Nucleus accumbens (tissue), 56 donors: ENCODE measurements at regions not wholly inside any gene's neighbourhood (a gene's known extent, or its start where the extent isn't known, plus 50 kb on each side); places are given as distances from the start of the nearest gene placed in this dataset.

ENCODE experiments used
- DNase-seq, 56 donors: peaks; one replicate each; lab custom pipeline; 2025; lab: John Stamatoyannopoulos, UW

- no peak for DNase-seq
These were observed 578.8 kb upstream of the PFKP start for GRCh38 chr10:2488446-2489005.

GRCh38 chr10:2487921-2488320 is 579.4 kb upstream of the PFKP start:
- no peak for DNase-seq

GRCh38 chr10:2478656-2479055 is 588.7 kb upstream of the PFKP start:
- no peak for DNase-seq

- no peak for DNase-seq
These were observed 590.4 kb upstream of the PFKP start for GRCh38 chr10:2476812-2477553.

- DNase-seq = peak in 3 of 56 donors; percentile 5 to 6 (median 6)
These were observed 591.0 kb upstream of the PFKP start for GRCh38 chr10:2476218-2476811.

GRCh38 chr10:2475711-2476217 is 591.6 kb upstream of the PFKP start:
- DNase-seq = no peak

- no peak for DNase-seq
These were observed 595.5 kb upstream of the PFKP start for GRCh38 chr10:2471811-2472210.

- DNase-seq = no peak
These were observed 597.5 kb upstream of the PFKP start for GRCh38 chr10:2469802-2470201.

GRCh38 chr10:2464483-2464882 is 602.9 kb upstream of the PFKP start:
- no peak for DNase-seq

- DNase-seq = no peak
These were observed 604.0 kb upstream of the PFKP start for GRCh38 chr10:2463316-2463715.

GRCh38 chr10:2462581-2462980 is 604.8 kb upstream of the PFKP start:
- no peak for DNase-seq

GRCh38 chr10:2460812-2461211 is 606.5 kb upstream of the PFKP start:
- DNase-seq = no peak

GRCh38 chr10:2459713-2460112 is 607.6 kb upstream of the PFKP start:
- no peak for DNase-seq

GRCh38 chr10:2456834-2457233 is 610.5 kb upstream of the PFKP start:
- no peak for DNase-seq

GRCh38 chr10:2445370-2445769 is 622.0 kb upstream of the PFKP start:
- DNase-seq = no peak

GRCh38 chr10:2439983-2440382 is 627.4 kb upstream of the PFKP start:
- no peak for DNase-seq

GRCh38 chr10:2439000-2439399 is 628.3 kb upstream of the PFKP start:
- DNase-seq = no peak

- no peak for DNase-seq
These were observed 629.0 kb upstream of the PFKP start for GRCh38 chr10:2438248-2438939.

GRCh38 chr10:2436933-2437332 is 630.4 kb upstream of the PFKP start:
- DNase-seq = no peak

- DNase-seq = no peak
These were observed 635.4 kb upstream of the PFKP start for GRCh38 chr10:2431961-2432360.

- DNase-seq = no peak
These were observed 639.9 kb upstream of the PFKP start for GRCh38 chr10:2427412-2427811.
